SKM-1 treated with dmso at 0.1 percent for 144 hours (cell line): ENCODE measurements at regions not wholly inside any gene's neighbourhood (a gene's known extent, or its start where the extent isn't known, plus 50 kb on each side); places are given as distances from the start of the nearest gene placed in this dataset.
"Not testable (repeated sequence)": the region's sequence is repeated elsewhere in the genome, so short reads cannot be mapped to it uniquely, and the experiment has no call there.

Experiments
- DNase-seq: peaks from one replicate; lab custom pipeline; 2025; ENCODE audit not compliant: unreplicated experiment; lab: John Stamatoyannopoulos, UW

GRCh38 chr9:24881361-24881760 lies 335.7 kb upstream of the IZUMO3 start:
- DNase-seq: no peak

DNA sequence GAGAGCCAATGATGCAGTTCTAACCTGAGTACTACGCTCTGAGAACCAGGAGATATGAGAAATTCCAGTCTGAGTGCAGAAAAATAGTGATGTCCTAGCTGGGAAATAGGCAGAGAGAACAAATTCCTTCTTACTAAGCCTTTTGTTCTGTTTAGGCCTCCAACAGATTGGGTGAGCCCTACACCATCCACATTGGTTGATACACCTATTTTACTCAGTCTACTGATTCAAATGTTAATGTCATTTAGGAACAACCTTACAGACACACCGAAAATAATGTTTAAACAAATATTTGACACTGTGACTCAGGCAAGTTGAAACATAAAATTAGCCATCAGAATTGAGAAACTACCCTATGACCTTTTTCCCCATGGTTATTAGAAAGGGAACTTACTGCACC lies 333.9 kb upstream of the IZUMO3 start:
- no peak for DNase-seq

- DNase-seq: not testable (repeated sequence)
Observed at GRCh38 chr9:24856601-24857000, 310.9 kb upstream of the IZUMO3 start.

DNA sequence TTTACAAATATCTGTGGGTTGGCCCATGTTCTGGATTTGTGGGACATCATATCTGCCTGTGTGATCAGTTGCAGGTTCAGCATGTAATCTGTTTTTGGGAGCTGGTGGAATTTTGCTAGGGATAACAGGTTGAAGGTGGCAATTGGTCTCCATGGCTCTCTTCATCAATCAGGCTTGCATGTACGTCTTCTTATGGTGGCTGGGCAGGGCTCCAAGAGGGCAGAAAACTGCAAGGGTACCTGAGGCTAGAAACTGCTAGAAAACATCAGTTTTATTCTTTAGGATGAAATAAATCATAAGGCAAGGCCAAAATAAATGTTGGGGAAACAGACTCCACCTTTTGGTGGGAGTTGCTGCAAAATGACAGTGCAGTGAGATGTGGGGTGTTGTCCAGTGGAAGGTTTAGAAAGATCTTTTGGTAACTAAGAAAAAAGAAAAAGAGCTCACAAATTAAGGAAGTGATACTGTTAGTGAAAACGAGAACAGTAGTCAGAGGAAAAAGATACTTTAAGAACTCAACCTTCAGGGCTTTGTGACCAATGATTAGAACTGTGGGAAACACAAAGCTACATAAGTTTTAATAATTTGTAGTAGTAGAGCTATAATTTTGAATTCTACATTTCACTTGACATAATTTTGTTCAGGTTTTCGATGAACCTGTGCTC lies 300.7 kb upstream of the IZUMO3 start:
- peak; percentile 11 for DNase-seq

GRCh38 chr9:24844217-24844616 lies 298.5 kb upstream of the IZUMO3 start:
- DNase-seq: no peak

DNA sequence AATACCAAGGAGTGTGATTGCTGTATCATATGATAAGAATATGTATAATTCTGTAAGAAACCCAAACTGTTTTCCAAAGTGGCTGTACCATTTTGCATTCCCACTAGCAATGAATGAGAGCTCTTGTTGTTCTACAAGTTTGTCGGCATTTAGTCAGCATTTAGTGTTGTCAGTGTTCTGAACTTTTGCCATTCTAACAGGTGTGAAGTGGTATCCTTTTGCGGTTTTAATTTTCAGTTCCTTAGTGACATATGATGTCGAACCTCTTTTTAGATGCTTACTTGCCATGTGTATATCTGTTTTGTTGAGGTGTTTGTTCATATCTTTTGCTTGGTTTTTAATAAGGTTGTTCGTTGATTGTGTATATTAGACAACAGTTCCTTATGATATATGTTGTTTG lies 296.3 kb upstream of the IZUMO3 start:
- no peak for DNase-seq

GRCh38 chr9:24832307-24832706 lies 286.6 kb upstream of the IZUMO3 start:
- no peak for DNase-seq

- no peak for DNase-seq
Observed at GRCh38 chr9:24828687-24829086, 283.0 kb upstream of the IZUMO3 start.

- DNase-seq: no peak
Observed at GRCh38 chr9:24824607-24825006, 278.9 kb upstream of the IZUMO3 start.

- no peak for DNase-seq
Observed at GRCh38 chr9:24820196-24820595, 274.5 kb upstream of the IZUMO3 start.

GRCh38 chr9:24817756-24818155 lies 272.1 kb upstream of the IZUMO3 start:
- peak; percentile 41 for DNase-seq

- DNase-seq: no peak
Observed at GRCh38 chr9:24816006-24816405, 270.3 kb upstream of the IZUMO3 start.

DNA sequence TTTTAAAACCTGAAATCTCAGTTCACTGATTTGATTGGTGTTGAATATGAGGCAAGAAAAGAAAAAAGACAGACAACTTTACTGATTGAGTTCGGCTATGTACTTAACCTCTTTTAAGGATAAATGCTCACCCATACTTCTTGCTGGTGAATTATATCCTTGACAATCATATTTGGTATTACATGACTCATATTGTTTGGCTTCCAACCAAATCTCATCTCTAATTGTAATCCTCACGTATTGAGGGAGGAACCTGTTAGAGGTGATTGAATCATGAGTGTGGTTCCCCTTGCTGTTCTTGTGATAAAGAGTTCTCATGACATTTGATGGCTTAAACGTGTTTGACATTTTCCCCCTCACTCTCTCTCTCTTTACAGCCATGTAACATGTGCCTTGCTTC lies 255.6 kb upstream of the IZUMO3 start:
- no peak for DNase-seq

DNA sequence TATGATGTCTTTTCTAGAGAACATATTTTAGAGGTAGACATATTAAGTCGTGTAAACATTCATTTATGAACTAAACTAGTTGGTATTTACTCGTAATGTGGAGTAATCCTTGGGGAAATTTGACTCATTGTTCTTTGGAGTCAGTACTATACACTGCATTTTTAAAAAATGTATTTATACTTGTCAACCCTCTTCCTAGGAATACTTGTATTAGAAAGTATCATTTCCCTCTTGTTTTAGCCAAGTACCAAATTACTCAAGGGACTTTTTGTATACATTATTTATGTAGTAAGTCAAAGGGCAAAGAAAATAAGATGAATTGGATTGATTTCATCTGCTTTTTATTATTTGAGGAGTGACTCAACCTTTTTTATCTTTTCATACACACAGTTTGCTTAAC lies 248.1 kb upstream of the IZUMO3 start:
- DNase-seq: no peak

GRCh38 chr9:24776226-24776625 lies 230.5 kb upstream of the IZUMO3 start:
- no peak for DNase-seq

- not testable (repeated sequence) for DNase-seq
Observed at GRCh38 chr9:24774199-24774598, 228.5 kb upstream of the IZUMO3 start.

DNA sequence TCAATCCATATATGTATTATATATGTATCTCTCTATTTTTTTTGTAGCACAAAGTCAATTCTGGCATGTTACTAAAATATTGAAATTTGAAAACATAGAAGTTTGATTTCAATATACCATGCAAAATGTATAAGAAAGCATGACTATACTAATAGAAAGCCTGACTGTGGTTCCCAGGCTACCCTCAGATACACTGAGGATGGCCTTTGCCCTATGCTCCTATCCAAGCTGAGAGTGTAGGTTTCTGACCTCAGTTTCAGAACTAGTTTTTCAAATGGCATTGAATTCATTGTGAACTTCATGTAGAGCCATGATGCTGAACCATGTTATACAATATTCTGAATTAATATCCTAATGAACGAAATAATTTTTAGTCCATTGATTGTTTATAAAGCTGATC lies 220.4 kb upstream of the IZUMO3 start:
- no peak for DNase-seq

DNA sequence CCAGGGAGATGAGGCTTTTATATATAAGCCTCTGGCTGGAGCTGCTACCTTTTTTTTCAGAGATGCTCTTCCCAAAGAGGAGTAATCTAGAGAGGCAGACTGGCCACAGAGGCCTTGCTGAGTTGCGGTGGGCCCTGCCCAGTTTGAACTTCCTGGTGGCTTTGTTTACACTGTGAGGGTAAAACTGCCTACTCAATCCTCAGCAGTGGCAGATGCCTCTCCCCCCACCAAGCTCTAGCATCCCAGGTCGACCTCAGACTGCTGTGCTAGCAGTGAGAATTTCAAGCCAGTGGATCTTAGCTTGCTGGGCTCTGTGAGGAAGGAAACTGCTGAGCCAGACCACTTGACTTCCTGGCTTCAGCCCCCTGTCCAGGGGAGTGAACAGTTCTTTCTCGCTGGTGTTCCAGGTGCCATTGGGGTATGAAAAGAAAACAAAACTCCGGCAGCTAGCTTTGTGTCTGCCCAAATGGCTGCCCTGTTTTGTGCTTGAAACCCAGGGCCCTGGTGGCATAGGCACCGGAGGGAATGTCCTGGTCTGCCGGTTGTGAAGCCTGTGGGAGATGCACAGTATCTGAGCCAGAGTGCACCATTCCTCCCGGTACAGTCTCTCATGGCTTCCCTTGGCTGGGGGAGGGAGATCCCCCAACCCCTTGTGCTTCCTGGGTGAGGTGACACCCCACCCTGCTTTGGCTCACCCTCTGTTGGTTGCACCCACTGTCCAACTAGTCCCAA lies 219.5 kb upstream of the IZUMO3 start:
- no peak for DNase-seq

GRCh38 chr9:24738421-24738961 lies 192.8 kb upstream of the IZUMO3 start:
- DNase-seq: no peak

DNA sequence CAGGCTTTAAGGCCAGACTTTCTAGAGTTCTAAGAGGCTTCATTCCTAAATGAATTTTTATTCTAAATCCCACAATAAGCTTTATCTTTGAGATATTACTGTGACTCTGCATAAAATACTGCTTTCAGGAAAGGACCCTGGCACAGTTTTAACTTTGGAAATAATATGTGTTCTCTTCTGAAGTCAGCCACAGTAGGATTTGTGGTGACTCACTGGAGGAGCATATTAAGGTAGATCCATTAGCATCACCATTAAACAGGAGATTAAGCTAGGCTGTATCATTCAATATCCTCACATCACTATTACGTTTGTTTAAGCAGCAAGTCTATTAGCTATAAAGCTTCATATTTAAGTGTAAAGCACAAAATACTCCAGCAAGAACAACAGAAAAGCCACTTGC lies 186.1 kb upstream of the IZUMO3 start:
- no peak for DNase-seq

- no peak for DNase-seq
Observed at GRCh38 chr9:24721621-24722020, 175.9 kb upstream of the IZUMO3 start.

DNA sequence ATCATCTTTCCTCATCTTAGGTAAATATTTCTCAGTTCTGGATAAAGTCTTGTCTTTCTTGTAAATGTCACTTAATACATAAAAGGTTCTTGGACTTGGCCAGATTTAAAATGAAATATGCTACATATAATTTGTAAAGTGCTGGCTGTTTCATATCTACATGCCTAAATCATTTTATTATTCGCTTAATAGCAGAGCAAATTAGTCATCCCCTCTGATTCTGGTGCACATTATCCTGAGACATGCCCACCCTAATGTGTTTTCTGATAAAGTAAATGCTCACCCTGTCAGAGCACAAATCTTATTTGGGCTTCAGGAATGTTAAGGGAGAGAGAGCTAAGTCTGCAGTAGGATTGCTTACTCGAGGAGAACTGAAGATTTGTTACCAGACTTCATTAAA lies 166.5 kb upstream of the IZUMO3 start:
- no peak for DNase-seq

GRCh38 chr9:24708814-24709213 lies 163.1 kb upstream of the IZUMO3 start:
- no peak for DNase-seq
